Neuronal stem cell (in vitro differentiated cells): ENCODE measurements at regions not wholly inside any gene's neighbourhood (a gene's known extent, or its start where the extent isn't known, plus 50 kb on each side); places are given as distances from the start of the nearest gene placed in this dataset.

Experiments used
- DNase-seq: peaks from one replicate; pipeline ENCODE4 v3.0.0-alpha.2; 2013; ENCODE audit warnings: low spot score
- H2AFZ ChIP-seq: one replicate; pipeline ENCODE4 v1.6.1; 2013; ENCODE audit warnings: mild to moderate bottlenecking, low read length, inconsistent platforms
- H2AK5ac ChIP-seq: 2 replicates; pipeline ENCODE4 v1.6.1; 2013; ENCODE audit warnings: low read depth, mild to moderate bottlenecking, inconsistent platforms, low read length, moderate library complexity, mixed read lengths
- H2BK120ac ChIP-seq: 2 replicates; pipeline ENCODE4 v1.6.1; 2013; ENCODE audit warnings: low read depth, mild to moderate bottlenecking, inconsistent platforms, low read length, moderate library complexity, mixed read lengths
- H2BK12ac ChIP-seq: one replicate; pipeline ENCODE4 v1.6.1; 2013; ENCODE audit warnings: low read length, inconsistent platforms
- H2BK15ac ChIP-seq: 2 replicates; pipeline ENCODE4 v1.6.1; 2013; ENCODE audit warnings: mild to moderate bottlenecking, low read length, inconsistent platforms, mixed read lengths
- H2BK5ac ChIP-seq: one replicate; pipeline ENCODE4 v1.6.1; 2013; ENCODE audit warnings: inconsistent platforms, mild to moderate bottlenecking, low read length, moderate library complexity
- H3K14ac ChIP-seq: one replicate; pipeline ENCODE4 v1.6.1; 2013; ENCODE audit warnings: low read length, inconsistent platforms
- H3K18ac ChIP-seq: 2 replicates; pipeline ENCODE4 v1.6.1; 2013; ENCODE audit warnings: low read length, inconsistent platforms
- H3K23ac ChIP-seq: 2 replicates; pipeline ENCODE4 v1.6.1; 2013; ENCODE audit warnings: low read depth, mild to moderate bottlenecking, mixed read lengths, low read length, inconsistent platforms; ENCODE audit not compliant: poor library complexity
- H3K27ac ChIP-seq: replicated peaks from 3 replicates; pipeline ENCODE4 v1.5.1; 2013; ENCODE audit warnings: low read length, inconsistent platforms
- H3K27me3 ChIP-seq, 3 experiments: 2 replicates each; pipeline ENCODE4 v1.6.1; 2013; ENCODE audit warnings: low read length in 3 of 3, mild to moderate bottlenecking in 2 of 3, inconsistent platforms in 1 of 3, low read depth in 1 of 3, mixed read lengths in 1 of 3, moderate library complexity in 1 of 3; ENCODE audit not compliant: control insufficient read depth in 3 of 3, insufficient read depth in 3 of 3
- H3K36me3 ChIP-seq, 2 donors: replicated peaks in 1 of 2; 2 replicates each; pipeline ENCODE4 v1.6.1; 2013; ENCODE audit warnings: low read length in 2 of 2; ENCODE audit not compliant: control insufficient read depth in 2 of 2, insufficient read depth in 2 of 2
- H3K4ac ChIP-seq: 2 replicates; pipeline ENCODE4 v1.6.1; 2013; ENCODE audit warnings: inconsistent platforms, mild to moderate bottlenecking, low read length, moderate library complexity
- H3K4me1 ChIP-seq, 2 donors: 1 replicate in 1 of 2; 2 replicates in 1 of 2; pipeline ENCODE4 v1.6.1; 2013; ENCODE audit warnings: low read length in 2 of 2, low read depth in 1 of 2; ENCODE audit not compliant: control insufficient read depth in 2 of 2, insufficient read depth in 1 of 2
- H3K4me2 ChIP-seq: one replicate; pipeline ENCODE4 v1.6.1; 2013; ENCODE audit warnings: mild to moderate bottlenecking, low read length, inconsistent platforms; ENCODE audit not compliant: insufficient read depth, poor library complexity, severe bottlenecking
- H3K4me3 ChIP-seq, 2 donors: 2 replicates each; pipeline ENCODE4 v1.5.1; 2013; ENCODE audit warnings: low read length in 2 of 2, mild to moderate bottlenecking in 2 of 2, inconsistent platforms in 1 of 2, moderate library complexity in 1 of 2
- H3K79me1 ChIP-seq: one replicate; pipeline ENCODE4 v1.6.1; 2013; ENCODE audit warnings: low read depth, mild to moderate bottlenecking, inconsistent platforms, low read length, moderate library complexity
- H3K9ac ChIP-seq: one replicate; pipeline ENCODE4 v1.6.1; 2013; ENCODE audit warnings: mild to moderate bottlenecking, low read depth, low read length, inconsistent platforms; ENCODE audit not compliant: poor library complexity
- H3K9me3 ChIP-seq, 2 donors: replicated peaks in 1 of 2; 2 replicates each; pipeline versions ENCODE3 to v1.6.1; 2013; ENCODE audit warnings: low read length in 2 of 2, mild to moderate bottlenecking in 2 of 2, inconsistent platforms in 1 of 2, low read depth in 1 of 2, mixed read lengths in 1 of 2, moderate library complexity in 1 of 2; ENCODE audit not compliant: control insufficient read depth in 2 of 2, insufficient read depth in 1 of 2
- H4K8ac ChIP-seq: one replicate; pipeline ENCODE4 v1.6.1; 2013; ENCODE audit warnings: low read depth, mild to moderate bottlenecking, inconsistent platforms, low read length, moderate library complexity
- H4K91ac ChIP-seq: one replicate; pipeline ENCODE4 v1.6.1; 2013; ENCODE audit warnings: low read length, low read depth, mild to moderate bottlenecking, inconsistent platforms; ENCODE audit not compliant: poor library complexity
- WGBS, 2 donors: extraction: QIAGEN DNeasy Blood & Tissue Kit; methylation state at CpG; one replicate each; pipeline ENCODE4 v1.1.7; 2013; ENCODE audit warnings: missing lambda C conversion rate in 2 of 2, mixed read lengths in 1 of 2; ENCODE audit not compliant: insufficient read length in 2 of 2, insufficient replicate concordance in 1 of 2; ENCODE audit errors: extremely low coverage in 2 of 2; 5-methylcytosine and 5-hydroxymethylcytosine counted together

GRCh38 chr2:34201099-34201498 is 602.0 kb upstream of the FAM98A start:
- Histone ChIP-seq H3K4me3 (no peak overlapping the region), H2AK5ac (no peak overlapping the region), H2BK15ac (no peak overlapping the region), H3K27me3 (no peaks in the 10 kb centered on the region), H3K9ac (no peak overlapping the region), H4K8ac (no peak overlapping the region), H4K91ac (no peak overlapping the region), H3K27ac (no peak overlapping the region), H2BK12ac (no peak overlapping the region), H3K14ac (no peak overlapping the region), H2AFZ (no peak overlapping the region), H3K4me2 (no peak overlapping the region), H3K79me1 (no peaks in the 10 kb centered on the region), H3K4ac (no peak overlapping the region), H3K4me1 (no peaks in the 10 kb centered on the region), H2BK120ac (no peak overlapping the region), H3K23ac (no peak overlapping the region), H3K18ac (no peak overlapping the region), H3K36me3 (no peaks in the 10 kb centered on the region), H2BK5ac (no peak overlapping the region), H3K9me3 (no peaks in the 10 kb centered on the region)
- DNase-seq: no peak
- no CpG with 5 or more reads among the region's 1 CpG for WGBS, 2 donors

- no peaks in the 10 kb centered on the region for H3K9me3 ChIP-seq
- no peak overlapping the region for H2BK15ac ChIP-seq
- H3K4me1 ChIP-seq: no peaks in the 10 kb centered on the region
These were observed 600.9 kb upstream of the FAM98A start for GRCh38 chr2:34199971-34200370.

DNA sequence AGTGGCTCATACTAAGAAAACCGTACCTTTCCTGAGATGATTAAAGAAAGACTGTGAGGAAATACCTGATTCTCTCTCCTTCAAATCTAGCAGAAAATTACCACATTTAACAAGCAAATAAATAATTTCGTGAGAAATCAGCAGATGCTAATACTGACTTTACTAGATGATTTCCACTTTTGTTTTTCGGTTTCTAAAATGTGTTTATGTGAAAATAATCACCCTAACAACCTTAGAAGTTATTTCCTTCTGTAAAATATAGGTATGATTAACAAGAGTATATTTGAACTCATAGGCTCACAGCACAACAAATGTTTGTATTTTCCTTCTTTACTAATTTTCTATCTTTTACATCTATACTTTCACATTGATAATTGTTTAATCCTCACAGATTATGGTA is 594.1 kb upstream of the FAM98A start:
- Histone ChIP-seq H3K4me2 (no peak overlapping the region), H4K91ac (no peak overlapping the region), H2AK5ac (no peak overlapping the region), H2BK12ac (no peak overlapping the region), H3K23ac (no peak overlapping the region), H2AFZ (no peak overlapping the region), H3K27ac (no peak overlapping the region), H3K9me3 (no peaks in the 10 kb centered on the region), H4K8ac (no peak overlapping the region), H3K9ac (no peak overlapping the region), H2BK15ac (no peak overlapping the region), H3K36me3 (no peaks in the 10 kb centered on the region), H3K79me1 (no peaks in the 10 kb centered on the region), H2BK120ac (no peak overlapping the region), H2BK5ac (no peak overlapping the region), H3K14ac (no peak overlapping the region), H3K18ac (no peak overlapping the region), H3K4me3 (no peak overlapping the region), H3K4ac (no peak overlapping the region), H3K27me3 (no peaks in the 10 kb centered on the region), H3K4me1 (no peaks in the 10 kb centered on the region)
- DNase-seq: no peak
- no CpG with 5 or more reads among the region's 3 CpGs for WGBS, 2 donors

More at GRCh38 chr2:34199971-34200370, 600.9 kb upstream of the FAM98A start:
- no peak overlapping the region for H4K8ac ChIP-seq
- H3K27ac ChIP-seq: no peak overlapping the region
- no peak overlapping the region for H2AK5ac ChIP-seq
- no peak overlapping the region for H2AFZ ChIP-seq
- H2BK120ac ChIP-seq: no peak overlapping the region
- no peak overlapping the region for H3K23ac ChIP-seq
- H3K4ac ChIP-seq: no peak overlapping the region
- no peak overlapping the region for H3K9ac ChIP-seq
- no peak overlapping the region for H3K18ac ChIP-seq
- H3K4me2 ChIP-seq: no peak overlapping the region
- no peak overlapping the region for H4K91ac ChIP-seq
- no peak overlapping the region for H3K14ac ChIP-seq
- no peak overlapping the region for H2BK12ac ChIP-seq
- no peak for DNase-seq
- H3K4me3 ChIP-seq: no peak overlapping the region
- no peaks in the 10 kb centered on the region for H3K79me1 ChIP-seq
- H3K27me3 ChIP-seq: no peaks in the 10 kb centered on the region
- no peaks in the 10 kb centered on the region for H3K36me3 ChIP-seq
- H2BK5ac ChIP-seq: no peak overlapping the region

GRCh38 chr2:34188464-34189303 is 589.6 kb upstream of the FAM98A start:
- Histone ChIP-seq H4K8ac (no peak overlapping the region), H3K9me3 (no peaks in the 10 kb centered on the region), H2AFZ (no peak overlapping the region), H3K79me1 (no peaks in the 10 kb centered on the region), H3K27me3 (no peaks in the 10 kb centered on the region), H3K36me3 (no peaks in the 10 kb centered on the region), H2BK120ac (no peak overlapping the region), H4K91ac (no peak overlapping the region), H2BK15ac (no peak overlapping the region), H3K4me1 (no peaks in the 10 kb centered on the region), H3K14ac (no peak overlapping the region), H3K4me3 (no peak overlapping the region), H3K4me2 (no peak overlapping the region), H3K4ac (no peak overlapping the region), H3K23ac (no peak overlapping the region), H3K9ac (no peak overlapping the region), H2AK5ac (no peak overlapping the region), H2BK12ac (no peak overlapping the region), H2BK5ac (no peak overlapping the region), H3K18ac (no peak overlapping the region), H3K27ac (no peak overlapping the region)
- DNase-seq: no peak
- WGBS, 2 donors: no CpG with 5 or more reads among the region's 6 CpGs
